Epithelial cell of prostate (primary cell): ENCODE measurements at regions not wholly inside any gene's neighbourhood (a gene's known extent, or its start where the extent isn't known, plus 50 kb on each side); places are given as distances from the start of the nearest gene placed in this dataset.

Experiments used
- DNase-seq: peaks from one replicate; pipeline ENCODE4 v3.0.0-alpha.2; 2011; ENCODE audit warnings: low read depth, low spot score
- H3K27ac ChIP-seq: fragments of 450-650 bp; 2 replicates; pipeline ENCODE4 v1.5.1; 2017; ENCODE audit warnings: mild to moderate bottlenecking

GRCh38 chr14:104432611-104433231 lies 146.8 kb upstream of the C14orf180 start:
- no peak overlapping the region for H3K27ac ChIP-seq
- DNase-seq: no peak

GRCh38 chr14:104433401-104434213 lies 146.0 kb upstream of the C14orf180 start:
- H3K27ac ChIP-seq: no peak overlapping the region
- DNase-seq: no peak

GRCh38 chr14:104434214-104435076 lies 145.1 kb upstream of the C14orf180 start:
- H3K27ac ChIP-seq: no peak overlapping the region
- DNase-seq: no peak

DNA sequence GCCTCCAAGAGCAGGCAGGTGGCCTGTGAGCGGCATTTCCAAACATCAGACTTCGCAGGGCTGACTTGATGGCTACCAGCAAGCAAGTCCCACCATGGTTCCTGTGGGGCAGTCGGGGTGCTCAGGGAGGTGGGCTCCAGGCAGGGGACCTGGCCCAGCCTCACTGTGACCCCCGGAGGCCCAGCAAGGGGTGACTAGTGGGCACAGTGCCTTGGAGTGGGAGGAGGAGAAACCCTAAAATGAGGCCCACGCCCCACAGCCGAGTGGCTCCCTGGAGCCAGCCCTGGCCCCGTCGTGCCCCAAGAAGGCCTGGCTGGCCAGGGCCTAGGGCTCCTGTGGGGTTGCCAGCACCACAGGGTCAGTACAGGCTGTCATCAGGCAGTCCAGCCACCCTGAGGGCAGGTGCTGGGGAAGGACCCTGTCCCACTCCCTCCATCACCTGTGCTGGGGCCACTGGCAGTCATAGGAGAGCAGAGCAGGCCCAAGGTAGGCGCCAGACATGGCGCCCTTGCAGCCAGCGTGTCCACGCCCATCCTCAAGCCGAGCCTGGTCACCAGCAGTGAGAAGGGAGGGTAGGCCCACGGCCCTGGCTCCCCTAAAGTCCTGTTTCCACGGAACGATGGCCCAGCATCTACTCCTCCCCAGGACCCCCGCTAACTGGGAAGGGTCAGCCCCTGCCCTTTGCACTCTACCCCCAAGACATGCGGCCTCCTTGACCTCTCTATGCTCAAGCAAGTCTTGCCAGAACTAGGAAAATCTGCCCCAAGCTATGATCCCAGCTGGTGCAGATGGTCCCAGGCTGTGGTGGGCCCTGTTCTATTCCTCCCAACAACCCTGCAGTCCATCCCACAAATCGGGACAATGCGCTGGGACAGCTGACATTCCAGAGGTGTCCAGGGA lies 144.2 kb upstream of the C14orf180 start:
- no peak for DNase-seq
- no peak overlapping the region for H3K27ac ChIP-seq

GRCh38 chr14:104436047-104436591 lies 143.4 kb upstream of the C14orf180 start:
- no peak for DNase-seq
- no peak overlapping the region for H3K27ac ChIP-seq

DNA sequence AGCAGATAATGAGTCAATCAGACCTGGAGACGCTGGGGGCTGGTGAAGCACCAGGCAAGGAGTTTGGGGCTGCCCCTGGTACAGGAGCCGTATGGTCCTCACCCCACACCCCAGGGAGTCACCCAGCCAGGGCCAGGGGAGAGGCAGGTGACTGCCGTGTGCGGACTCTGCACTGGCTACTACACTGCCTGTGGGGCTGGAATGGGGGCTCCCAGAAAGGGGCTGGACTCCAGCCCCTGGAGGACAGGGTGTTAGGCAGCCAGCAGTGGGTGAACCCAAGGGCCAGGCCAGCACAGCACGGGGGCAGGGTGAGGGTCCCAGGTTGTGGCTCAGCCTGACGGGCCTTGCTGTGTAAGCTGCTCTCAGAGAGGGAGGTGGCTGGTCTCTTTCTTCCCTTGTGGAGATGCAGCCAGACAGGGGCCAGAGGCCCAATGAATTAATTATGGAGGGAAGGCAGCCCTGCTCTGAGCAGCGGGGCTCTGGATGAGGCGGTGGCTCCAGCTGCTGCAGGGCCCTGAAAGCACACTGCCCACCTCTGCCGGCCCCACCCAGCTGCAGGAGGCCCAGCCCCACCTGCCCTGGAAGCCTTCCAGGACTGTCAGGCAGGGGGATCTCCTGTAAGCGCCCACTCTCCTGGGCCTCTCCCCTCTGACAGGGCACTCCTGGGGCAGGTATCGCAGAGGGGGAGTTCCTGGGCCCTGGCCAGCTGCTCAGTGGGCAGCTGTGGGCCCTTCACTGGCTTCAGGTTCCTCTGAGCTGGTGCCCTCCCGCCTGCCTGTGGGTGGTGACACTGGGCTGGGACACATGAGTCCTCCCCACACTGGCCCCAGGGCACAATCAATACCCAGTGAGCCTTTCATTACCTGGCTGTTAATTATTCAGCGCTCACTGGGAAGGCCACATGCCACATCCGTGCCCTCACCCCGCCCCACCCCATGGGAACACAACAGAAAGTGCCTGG lies 142.5 kb upstream of the C14orf180 start:
- DNase-seq: no peak
- no peak overlapping the region for H3K27ac ChIP-seq

DNA sequence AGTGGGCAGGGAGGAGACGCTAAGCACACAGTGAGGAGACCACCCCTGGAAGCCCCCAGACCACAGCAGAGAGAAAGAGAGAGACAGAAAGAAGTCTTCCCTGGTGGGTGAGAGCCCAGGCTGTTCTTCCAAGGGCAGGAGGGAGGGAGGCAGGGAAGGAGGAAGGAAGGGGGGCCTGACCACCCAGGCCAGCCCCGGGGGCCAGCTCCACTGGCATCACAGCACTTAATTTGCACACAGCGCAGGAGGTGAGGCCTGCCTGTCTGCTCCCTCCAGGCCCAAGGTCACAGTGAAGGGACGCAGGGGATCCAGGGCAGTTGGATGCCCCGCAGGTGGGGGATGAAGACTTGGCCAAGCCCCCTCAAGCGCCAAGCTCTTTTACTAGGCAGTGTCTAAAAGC lies 141.9 kb upstream of the C14orf180 start:
- no peak overlapping the region for H3K27ac ChIP-seq
- no peak for DNase-seq

GRCh38 chr14:104438166-104438887 lies 141.2 kb upstream of the C14orf180 start:
- no peak overlapping the region for H3K27ac ChIP-seq
- no peak for DNase-seq

DNA sequence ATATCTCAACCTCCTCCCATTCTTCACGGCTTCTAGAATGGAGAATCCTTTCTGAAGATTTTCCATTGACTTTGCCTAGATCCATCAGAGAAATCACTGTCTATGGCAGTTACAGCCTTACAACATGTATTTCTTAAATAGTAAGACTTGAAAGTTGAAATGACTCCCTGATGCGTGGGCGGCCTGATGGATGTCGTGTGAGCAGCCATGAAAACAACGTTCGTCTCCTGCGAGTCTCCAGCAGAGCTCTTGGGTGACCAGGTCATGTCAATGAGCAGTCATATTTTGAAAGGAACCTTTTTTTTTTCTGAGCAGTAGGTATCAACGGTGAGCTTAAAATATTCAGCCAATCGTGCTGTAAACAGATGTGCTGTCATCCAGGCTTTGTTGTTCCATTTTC lies 139.9 kb upstream of the C14orf180 start:
- no peak overlapping the region for H3K27ac ChIP-seq
- DNase-seq: no peak

- no peak for DNase-seq
- H3K27ac ChIP-seq: no peak overlapping the region
Observed at GRCh38 chr14:104440297-104440956, 139.1 kb upstream of the C14orf180 start.

GRCh38 chr14:104441275-104442106 lies 138.1 kb upstream of the C14orf180 start:
- DNase-seq: no peak
- no peak overlapping the region for H3K27ac ChIP-seq

DNA sequence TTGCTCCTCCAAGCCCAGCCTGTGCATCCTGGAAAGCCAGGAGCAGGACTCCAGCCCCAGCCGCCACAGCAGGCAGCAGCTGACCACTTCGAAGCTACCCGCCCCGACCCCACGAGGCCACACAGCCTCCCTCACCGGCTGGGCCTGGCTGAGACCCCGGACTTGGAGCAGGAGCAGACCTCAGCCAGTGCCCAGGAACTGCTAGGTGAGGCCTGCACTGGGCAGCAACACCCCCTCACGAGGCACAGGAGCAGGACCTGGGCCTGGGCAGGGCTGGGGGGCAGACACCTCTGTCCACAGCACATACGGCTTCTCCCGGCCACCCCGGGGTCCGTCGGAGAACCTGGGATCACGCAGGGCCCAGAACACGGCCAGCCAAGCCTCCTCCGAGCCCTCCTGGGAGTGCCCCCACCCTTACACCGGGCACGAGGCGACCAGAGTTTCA lies 137.4 kb upstream of the C14orf180 start:
- no peak overlapping the region for H3K27ac ChIP-seq
- no peak for DNase-seq

GRCh38 chr14:104442631-104443390 lies 136.8 kb upstream of the C14orf180 start:
- no peak for DNase-seq
- H3K27ac ChIP-seq: no peak overlapping the region

GRCh38 chr14:104443391-104444158 lies 136.0 kb upstream of the C14orf180 start:
- no peak for DNase-seq
- no peak overlapping the region for H3K27ac ChIP-seq
